WTC11 (cell line): ENCODE measurements at regions not wholly inside any gene's neighbourhood (a gene's known extent, or its start where the extent isn't known, plus 50 kb on each side); places are given as distances from the start of the nearest gene placed in this dataset.

Source experiments
- ATAC-seq: fragments of 200-7000 bp; cut with Tn5 transposase; 2 replicates; pipeline ENCODE4 v1.10.0; 2021; ENCODE audit warnings: mild to moderate bottlenecking, moderate library complexity
- CTCF ChIA-PET: fragments of 300-600 bp; sonication (Branson Sonifier 250); formaldehyde crosslinking; loops from one replicate; lab custom pipeline; 2021; ENCODE audit warnings: antibody characterized with exemption; lab: Charles Lee
- POLR2A ChIA-PET: fragments of 350-600 bp; sonication (Branson Sonifier 250); formaldehyde crosslinking; loops from one replicate; lab custom pipeline; 2021; ENCODE audit warnings: antibody characterized with exemption; lab: Charles Lee
- DNase-seq: peaks from one replicate; pipeline ENCODE4 v3.0.0; 2021; ENCODE audit warnings: low spot score
- H3K27ac Mint-ChIP-seq: 2 replicates; pipeline ENCODE4 v1.8.0; 2021; ENCODE audit warnings: mixed read lengths
- H3K27me3 Mint-ChIP-seq: 2 replicates; pipeline ENCODE4 v1.8.0; 2021; ENCODE audit warnings: low read depth, mild to moderate bottlenecking, moderate library complexity, mixed read lengths
- H3K36me3 Mint-ChIP-seq: 2 replicates; pipeline ENCODE4 v1.8.0; 2021; ENCODE audit warnings: mixed read lengths
- H3K4me1 Mint-ChIP-seq: 2 replicates; pipeline ENCODE4 v1.8.0; 2022; ENCODE audit warnings: mixed read lengths
- H3K4me3 Mint-ChIP-seq: 2 replicates; pipeline ENCODE4 v1.8.0; 2021; ENCODE audit warnings: mild to moderate bottlenecking, moderate library complexity, mixed read lengths
- H3K9me3 Mint-ChIP-seq: 2 replicates; pipeline ENCODE4 v1.8.0; 2021; ENCODE audit warnings: mixed read lengths
- FOXK1 ChIP-seq: sonication (generic); formaldehyde crosslinking; IDR thresholded peaks from 2 replicates; pipeline ENCODE4 v1.8.0; 2022; ENCODE audit warnings: mild to moderate bottlenecking, moderate library complexity, missing genetic modification reagents
- GABPB1 ChIP-seq: sonication (generic); formaldehyde crosslinking; IDR thresholded peaks from 2 replicates; pipeline ENCODE4 v1.8.1; 2023; ENCODE audit warnings: mild to moderate bottlenecking, missing genetic modification reagents
- GRHL2 ChIP-seq: fragments of 250-450 bp; sonication (Bioruptor Pico); IDR thresholded peaks from 2 replicates; pipeline ENCODE4 v1.8.0; 2022; ENCODE audit warnings: mild to moderate bottlenecking, moderate library complexity; ENCODE audit not compliant: insufficient replicate concordance, severe bottlenecking
- HMGA2 ChIP-seq: fragments of 250-450 bp; sonication (Bioruptor Pico); IDR thresholded peaks from 2 replicates; pipeline ENCODE4 v1.4.0; 2021; ENCODE audit warnings: mild to moderate bottlenecking, moderate library complexity
- KAT7 ChIP-seq: sonication (generic); formaldehyde crosslinking; IDR thresholded peaks from 2 replicates; pipeline ENCODE4 v1.8.1; 2023; ENCODE audit warnings: missing genetic modification reagents, mild to moderate bottlenecking, borderline replicate concordance
- NFE2L1 ChIP-seq: sonication (generic); formaldehyde crosslinking; IDR thresholded peaks from 2 replicates; pipeline ENCODE4 v1.8.1; 2023; ENCODE audit warnings: missing genetic modification reagents
- NFYB ChIP-seq: sonication (generic); formaldehyde crosslinking; conservative IDR thresholded peaks from 2 replicates; pipeline ENCODE4 v1.8.0; 2022; ENCODE audit warnings: low read depth, missing genetic modification reagents
- NR3C1 ChIP-seq: sonication (generic); formaldehyde crosslinking; conservative IDR thresholded peaks from 2 replicates; pipeline ENCODE4 v1.8.1; 2023; ENCODE audit warnings: low read depth, mild to moderate bottlenecking, missing genetic modification reagents
- PRRX2 ChIP-seq: fragments of 250-450 bp; sonication (Bioruptor Pico); IDR thresholded peaks from 2 replicates; pipeline ENCODE4 v1.8.0; 2021; ENCODE audit warnings: mild to moderate bottlenecking
- SMAD3 ChIP-seq: sonication (generic); formaldehyde crosslinking; IDR thresholded peaks from 2 replicates; pipeline ENCODE4 v1.8.0; 2022; ENCODE audit warnings: missing genetic modification reagents, mild to moderate bottlenecking, borderline replicate concordance
- SOX15 ChIP-seq: fragments of 250-450 bp; sonication (Bioruptor Pico); IDR thresholded peaks from 2 replicates; pipeline ENCODE4 v1.9.0; 2021; ENCODE audit warnings: mild to moderate bottlenecking
- ZNF138 ChIP-seq: sonication (generic); formaldehyde crosslinking; conservative IDR thresholded peaks from 2 replicates; pipeline ENCODE4 v1.8.1; 2022; ENCODE audit warnings: mild to moderate bottlenecking, moderate library complexity, missing genetic modification reagents
- TF ChIP-seq, protein P1 (sequence below): sonication (generic); formaldehyde crosslinking; IDR thresholded peaks from 2 replicates; pipeline ENCODE4 v1.8.0; 2023; ENCODE audit warnings: mild to moderate bottlenecking, missing genetic modification reagents
- TF ChIP-seq, protein P2 (sequence below): fragments of 250-450 bp; sonication (Bioruptor Pico); IDR thresholded peaks from 2 replicates; pipeline ENCODE4 v1.9.0; 2021; ENCODE audit warnings: mild to moderate bottlenecking, borderline replicate concordance
- TF ChIP-seq, protein P3 (sequence below): sonication (generic); formaldehyde crosslinking; IDR thresholded peaks from 2 replicates; pipeline ENCODE4 v1.8.1; 2023; ENCODE audit warnings: mild to moderate bottlenecking, missing genetic modification reagents, borderline replicate concordance

DNA sequence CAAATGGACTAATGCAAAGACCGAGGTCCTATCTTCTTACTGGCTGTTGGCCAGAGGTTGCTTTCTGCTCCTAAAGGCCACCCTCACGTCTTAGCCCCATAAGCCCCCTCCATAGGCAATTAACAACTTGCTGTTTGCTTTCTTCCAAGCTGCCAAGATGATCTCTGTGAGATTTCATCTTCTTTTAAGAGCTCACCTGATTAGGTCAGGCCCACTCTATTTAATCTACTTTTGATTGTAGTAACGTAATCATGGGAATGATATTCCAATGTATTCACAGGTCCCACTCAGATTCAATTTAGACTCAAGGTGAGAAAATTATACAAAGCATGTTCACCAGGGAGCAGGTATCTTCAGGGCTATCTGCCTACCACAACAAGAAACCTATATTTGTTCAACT, 84.4 kb upstream of the RAD23B start:
- Mint-ChIP-seq H3K27ac (no peak overlapping the region), H3K4me1 (peaks cover 17% of the 10 kb centered on the region), H3K4me3 (no peak overlapping the region), H3K9me3 (peaks cover 26% of the 10 kb centered on the region), H3K36me3 (peaks cover 3% of the 10 kb centered on the region; the same call in 1 of the 2 replicates), H3K27me3 (peaks cover 36% of the 10 kb centered on the region)
- TF ChIP-seq, protein P1, sequence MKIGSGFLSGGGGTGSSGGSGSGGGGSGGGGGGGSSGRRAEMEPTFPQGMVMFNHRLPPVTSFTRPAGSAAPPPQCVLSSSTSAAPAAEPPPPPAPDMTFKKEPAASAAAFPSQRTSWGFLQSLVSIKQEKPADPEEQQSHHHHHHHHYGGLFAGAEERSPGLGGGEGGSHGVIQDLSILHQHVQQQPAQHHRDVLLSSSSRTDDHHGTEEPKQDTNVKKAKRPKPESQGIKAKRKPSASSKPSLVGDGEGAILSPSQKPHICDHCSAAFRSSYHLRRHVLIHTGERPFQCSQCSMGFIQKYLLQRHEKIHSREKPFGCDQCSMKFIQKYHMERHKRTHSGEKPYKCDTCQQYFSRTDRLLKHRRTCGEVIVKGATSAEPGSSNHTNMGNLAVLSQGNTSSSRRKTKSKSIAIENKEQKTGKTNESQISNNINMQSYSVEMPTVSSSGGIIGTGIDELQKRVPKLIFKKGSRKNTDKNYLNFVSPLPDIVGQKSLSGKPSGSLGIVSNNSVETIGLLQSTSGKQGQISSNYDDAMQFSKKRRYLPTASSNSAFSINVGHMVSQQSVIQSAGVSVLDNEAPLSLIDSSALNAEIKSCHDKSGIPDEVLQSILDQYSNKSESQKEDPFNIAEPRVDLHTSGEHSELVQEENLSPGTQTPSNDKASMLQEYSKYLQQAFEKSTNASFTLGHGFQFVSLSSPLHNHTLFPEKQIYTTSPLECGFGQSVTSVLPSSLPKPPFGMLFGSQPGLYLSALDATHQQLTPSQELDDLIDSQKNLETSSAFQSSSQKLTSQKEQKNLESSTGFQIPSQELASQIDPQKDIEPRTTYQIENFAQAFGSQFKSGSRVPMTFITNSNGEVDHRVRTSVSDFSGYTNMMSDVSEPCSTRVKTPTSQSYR (CRISPR knock-in tag): no peak
- TF ChIP-seq NFE2L1 (CRISPR knock-in tag) (no peak), NR3C1 (CRISPR knock-in tag) (no peak), FOXK1 (no peak), NFYB (CRISPR knock-in tag) (no peak), SMAD3 (CRISPR knock-in tag) (no peak), ZNF138 (CRISPR knock-in tag) (no peak), SOX15 (no peak)
- TF ChIP-seq, protein P2, sequence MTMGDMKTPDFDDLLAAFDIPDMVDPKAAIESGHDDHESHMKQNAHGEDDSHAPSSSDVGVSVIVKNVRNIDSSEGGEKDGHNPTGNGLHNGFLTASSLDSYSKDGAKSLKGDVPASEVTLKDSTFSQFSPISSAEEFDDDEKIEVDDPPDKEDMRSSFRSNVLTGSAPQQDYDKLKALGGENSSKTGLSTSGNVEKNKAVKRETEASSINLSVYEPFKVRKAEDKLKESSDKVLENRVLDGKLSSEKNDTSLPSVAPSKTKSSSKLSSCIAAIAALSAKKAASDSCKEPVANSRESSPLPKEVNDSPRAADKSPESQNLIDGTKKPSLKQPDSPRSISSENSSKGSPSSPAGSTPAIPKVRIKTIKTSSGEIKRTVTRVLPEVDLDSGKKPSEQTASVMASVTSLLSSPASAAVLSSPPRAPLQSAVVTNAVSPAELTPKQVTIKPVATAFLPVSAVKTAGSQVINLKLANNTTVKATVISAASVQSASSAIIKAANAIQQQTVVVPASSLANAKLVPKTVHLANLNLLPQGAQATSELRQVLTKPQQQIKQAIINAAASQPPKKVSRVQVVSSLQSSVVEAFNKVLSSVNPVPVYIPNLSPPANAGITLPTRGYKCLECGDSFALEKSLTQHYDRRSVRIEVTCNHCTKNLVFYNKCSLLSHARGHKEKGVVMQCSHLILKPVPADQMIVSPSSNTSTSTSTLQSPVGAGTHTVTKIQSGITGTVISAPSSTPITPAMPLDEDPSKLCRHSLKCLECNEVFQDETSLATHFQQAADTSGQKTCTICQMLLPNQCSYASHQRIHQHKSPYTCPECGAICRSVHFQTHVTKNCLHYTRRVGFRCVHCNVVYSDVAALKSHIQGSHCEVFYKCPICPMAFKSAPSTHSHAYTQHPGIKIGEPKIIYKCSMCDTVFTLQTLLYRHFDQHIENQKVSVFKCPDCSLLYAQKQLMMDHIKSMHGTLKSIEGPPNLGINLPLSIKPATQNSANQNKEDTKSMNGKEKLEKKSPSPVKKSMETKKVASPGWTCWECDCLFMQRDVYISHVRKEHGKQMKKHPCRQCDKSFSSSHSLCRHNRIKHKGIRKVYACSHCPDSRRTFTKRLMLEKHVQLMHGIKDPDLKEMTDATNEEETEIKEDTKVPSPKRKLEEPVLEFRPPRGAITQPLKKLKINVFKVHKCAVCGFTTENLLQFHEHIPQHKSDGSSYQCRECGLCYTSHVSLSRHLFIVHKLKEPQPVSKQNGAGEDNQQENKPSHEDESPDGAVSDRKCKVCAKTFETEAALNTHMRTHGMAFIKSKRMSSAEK (CRISPR knock-in tag): no peak
- ChIA-PET POLR2A (no interaction called here), CTCF (no interaction called here)
- DNase-seq (no peak), ATAC-seq (no peak)

DNA sequence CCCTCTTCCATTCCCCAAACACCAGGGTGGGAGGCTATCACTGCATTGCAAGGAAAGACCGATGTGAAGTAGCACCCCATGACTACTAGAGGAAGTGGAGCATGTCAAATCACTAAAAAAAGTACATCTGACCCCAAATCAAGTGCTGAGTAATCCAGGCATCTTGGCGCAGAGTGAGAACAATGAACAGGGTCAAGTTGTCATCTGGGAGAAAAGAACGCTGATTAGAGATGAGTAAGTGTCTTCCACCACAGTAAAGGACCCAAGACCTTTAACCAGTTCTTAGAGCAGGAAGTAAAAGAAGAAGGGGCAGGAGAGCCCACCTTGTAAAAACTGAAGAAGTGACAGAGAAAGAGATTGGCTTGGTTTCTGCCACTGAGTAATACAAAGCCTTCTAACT, 75.0 kb upstream of the RAD23B start:
- Mint-ChIP-seq H3K4me1 (peaks cover 13% of the 10 kb centered on the region), H3K9me3 (peaks cover 6% of the 10 kb centered on the region; the same call in 1 of the 2 replicates), H3K4me3 (no peak overlapping the region), H3K27ac (no peak overlapping the region), H3K36me3 (no peaks in the 10 kb centered on the region), H3K27me3 (no peaks in the 10 kb centered on the region; the same call in none of the 2 replicates)
- CTCF ChIA-PET: no interaction called here
- no peak for TF ChIP-seq HMGA2 (CRISPR knock-in tag)
- no peak for TF ChIP-seq GRHL2 (CRISPR knock-in tag)
- TF ChIP-seq SMAD3 (CRISPR knock-in tag): no peak
- TF ChIP-seq PRRX2 (CRISPR knock-in tag): no peak
- no peak for TF ChIP-seq GABPB1 (CRISPR knock-in tag)
- TF ChIP-seq, protein P3, sequence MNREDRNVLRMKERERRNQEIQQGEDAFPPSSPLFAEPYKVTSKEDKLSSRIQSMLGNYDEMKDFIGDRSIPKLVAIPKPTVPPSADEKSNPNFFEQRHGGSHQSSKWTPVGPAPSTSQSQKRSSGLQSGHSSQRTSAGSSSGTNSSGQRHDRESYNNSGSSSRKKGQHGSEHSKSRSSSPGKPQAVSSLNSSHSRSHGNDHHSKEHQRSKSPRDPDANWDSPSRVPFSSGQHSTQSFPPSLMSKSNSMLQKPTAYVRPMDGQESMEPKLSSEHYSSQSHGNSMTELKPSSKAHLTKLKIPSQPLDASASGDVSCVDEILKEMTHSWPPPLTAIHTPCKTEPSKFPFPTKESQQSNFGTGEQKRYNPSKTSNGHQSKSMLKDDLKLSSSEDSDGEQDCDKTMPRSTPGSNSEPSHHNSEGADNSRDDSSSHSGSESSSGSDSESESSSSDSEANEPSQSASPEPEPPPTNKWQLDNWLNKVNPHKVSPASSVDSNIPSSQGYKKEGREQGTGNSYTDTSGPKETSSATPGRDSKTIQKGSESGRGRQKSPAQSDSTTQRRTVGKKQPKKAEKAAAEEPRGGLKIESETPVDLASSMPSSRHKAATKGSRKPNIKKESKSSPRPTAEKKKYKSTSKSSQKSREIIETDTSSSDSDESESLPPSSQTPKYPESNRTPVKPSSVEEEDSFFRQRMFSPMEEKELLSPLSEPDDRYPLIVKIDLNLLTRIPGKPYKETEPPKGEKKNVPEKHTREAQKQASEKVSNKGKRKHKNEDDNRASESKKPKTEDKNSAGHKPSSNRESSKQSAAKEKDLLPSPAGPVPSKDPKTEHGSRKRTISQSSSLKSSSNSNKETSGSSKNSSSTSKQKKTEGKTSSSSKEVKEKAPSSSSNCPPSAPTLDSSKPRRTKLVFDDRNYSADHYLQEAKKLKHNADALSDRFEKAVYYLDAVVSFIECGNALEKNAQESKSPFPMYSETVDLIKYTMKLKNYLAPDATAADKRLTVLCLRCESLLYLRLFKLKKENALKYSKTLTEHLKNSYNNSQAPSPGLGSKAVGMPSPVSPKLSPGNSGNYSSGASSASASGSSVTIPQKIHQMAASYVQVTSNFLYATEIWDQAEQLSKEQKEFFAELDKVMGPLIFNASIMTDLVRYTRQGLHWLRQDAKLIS (CRISPR knock-in tag): no peak
- no peak for TF ChIP-seq KAT7 (CRISPR knock-in tag)
- POLR2A ChIA-PET: no interaction called here
- ATAC-seq (no peak), DNase-seq (no peak)
